Hepatocyte (in vitro differentiated cells): ENCODE measurements at regions not wholly inside any gene's neighbourhood (a gene's known extent, or its start where the extent isn't known, plus 50 kb on each side); places are given as distances from the start of the nearest gene placed in this dataset.
A peak's percentile ranks its signal among the peaks of the same experiment; 100 is the strongest.

Experiments used
- DNase-seq: peaks from one replicate; pipeline ENCODE4 v3.0.0-alpha.2; 2016; ENCODE audit warnings: low spot score
- H2AFZ ChIP-seq: fragments of 200-600 bp; sonication (generic); 2 replicates; pipeline ENCODE4 v1.6.0; 2016; ENCODE audit warnings: antibody characterized with exemption, mild to moderate bottlenecking
- H3K27ac ChIP-seq: fragments of 200-600 bp; sonication (generic); 2 replicates; pipeline ENCODE4 v1.5.1; 2016; ENCODE audit warnings: mild to moderate bottlenecking
- H3K27me3 ChIP-seq: fragments of 200-600 bp; sonication (generic); 2 replicates; pipeline ENCODE4 v1.6.1; 2016
- H3K36me3 ChIP-seq: fragments of 200-600 bp; sonication (generic); replicated peaks from 2 replicates; pipeline ENCODE4 v1.5.1; 2016; ENCODE audit warnings: low read depth; ENCODE audit not compliant: insufficient read depth
- H3K4me1 ChIP-seq: fragments of 200-600 bp; sonication (generic); 2 replicates; pipeline ENCODE4 v1.5.1; 2016; ENCODE audit warnings: mild to moderate bottlenecking, moderate library complexity; ENCODE audit not compliant: insufficient read depth
- H3K4me2 ChIP-seq: fragments of 200-600 bp; sonication (generic); 2 replicates; pipeline ENCODE4 v1.6.0; 2016
- H3K4me3 ChIP-seq: fragments of 200-600 bp; sonication (generic); 2 replicates; pipeline ENCODE4 v1.5.1; 2016; ENCODE audit warnings: mild to moderate bottlenecking
- H3K79me2 ChIP-seq: fragments of 200-600 bp; sonication (generic); 2 replicates; pipeline ENCODE4 v1.6.0; 2017; ENCODE audit warnings: mild to moderate bottlenecking
- H3K9me2 ChIP-seq: fragments of 200-600 bp; sonication (generic); replicated peaks from 2 replicates; pipeline ENCODE4 v1.6.0; 2017; ENCODE audit warnings: mild to moderate bottlenecking; ENCODE audit not compliant: insufficient read depth
- H3K9me3 ChIP-seq: fragments of 200-600 bp; sonication (generic); 2 replicates; pipeline ENCODE4 v1.5.1; 2016; ENCODE audit warnings: low read depth, mild to moderate bottlenecking
- H4K20me1 ChIP-seq: fragments of 200-600 bp; sonication (generic); 2 replicates; pipeline ENCODE4 v1.6.0; 2016; ENCODE audit warnings: mild to moderate bottlenecking; ENCODE audit not compliant: insufficient read depth, poor library complexity, severe bottlenecking
- CTCF ChIP-seq: fragments of 200-600 bp; sonication (generic); IDR thresholded peaks from 2 replicates; pipeline ENCODE4 v1.5.1; 2016; ENCODE audit warnings: antibody characterized with exemption, mild to moderate bottlenecking; ENCODE audit not compliant: poor library complexity
- EZH2 ChIP-seq: fragments of 200-600 bp; sonication (generic); IDR thresholded peaks from 2 replicates; pipeline ENCODE4 v1.6.1; 2016; ENCODE audit warnings: antibody characterized with exemption, mild to moderate bottlenecking, borderline replicate concordance
- EZH2phosphoT487 ChIP-seq: fragments of 200-600 bp; sonication (generic); IDR thresholded peaks from one replicate; pipeline ENCODE4 v1.6.1; 2018; ENCODE audit warnings: antibody characterized with exemption, mild to moderate bottlenecking, low read depth, moderate library complexity; ENCODE audit not compliant: unreplicated experiment, severe bottlenecking
- WGBS: methylation state at CpG from one replicate; pipeline ENCODE4 v1.1.6; 2016; ENCODE audit warnings: low lambda C conversion rate; ENCODE audit errors: missing lambda C conversion rate; 5-methylcytosine and 5-hydroxymethylcytosine counted together

DNA sequence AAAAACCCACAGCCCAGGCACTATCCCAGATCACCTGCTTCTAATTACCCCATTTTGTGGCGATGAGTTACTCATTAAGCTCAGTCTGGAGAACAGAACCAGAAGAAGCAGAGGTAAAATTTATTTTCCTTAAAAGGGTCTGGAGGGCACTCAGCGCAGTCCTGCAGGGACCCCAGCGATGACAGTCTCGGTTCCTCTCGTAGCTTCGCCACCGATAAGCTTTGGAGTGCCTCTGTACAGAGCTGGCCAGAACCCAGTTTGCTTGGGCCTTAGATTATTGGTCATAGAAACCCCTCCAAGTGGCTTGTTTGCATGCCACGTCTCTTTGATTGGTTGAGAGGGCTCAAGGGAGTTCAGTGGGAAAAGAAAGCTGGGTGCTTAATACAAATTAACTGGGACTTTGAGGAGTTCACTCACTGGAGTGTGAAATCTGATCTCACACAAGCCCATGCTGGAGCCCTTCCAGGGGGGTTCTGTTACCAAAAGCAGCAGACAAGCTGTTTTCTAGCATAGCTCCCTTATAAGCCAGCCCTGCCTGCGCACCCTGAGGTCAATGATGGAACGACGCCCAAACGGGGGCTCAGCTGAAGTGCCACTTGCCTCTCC is 158.5 kb upstream of the ARID1B start:
- Histone ChIP-seq H3K9me3 (no peaks in the 10 kb centered on the region), H3K36me3 (no peaks in the 10 kb centered on the region), H2AFZ (no peak overlapping the region), H3K27ac (no peak overlapping the region), H3K4me2 (peak overlapping the region; percentile 4), H3K9me2 (no peaks in the 10 kb centered on the region), H3K4me3 (no peak overlapping the region), H3K79me2 (no peaks in the 10 kb centered on the region), H4K20me1 (no peaks in the 10 kb centered on the region), H3K4me1 (no peaks in the 10 kb centered on the region), H3K27me3 (no peaks in the 10 kb centered on the region)
- no peak for TF ChIP-seq EZH2
- TF ChIP-seq CTCF: no peak
- no peak for TF ChIP-seq EZH2phosphoT487
- no peak for DNase-seq
- WGBS: 67% methylated on average over 12 of the region's 12 CpGs

- no peaks in the 10 kb centered on the region for H3K79me2 ChIP-seq
- H3K27ac ChIP-seq: no peak overlapping the region
- no peak for DNase-seq
- H3K9me2 ChIP-seq: no peaks in the 10 kb centered on the region
- no peaks in the 10 kb centered on the region for H4K20me1 ChIP-seq
- no peak for TF ChIP-seq CTCF
- no peak for TF ChIP-seq EZH2
- TF ChIP-seq EZH2phosphoT487: no peak
- no peaks in the 10 kb centered on the region for H3K4me1 ChIP-seq
- H3K4me2 ChIP-seq: no peak overlapping the region
- H3K36me3 ChIP-seq: no peaks in the 10 kb centered on the region
- H3K4me3 ChIP-seq: no peak overlapping the region
- H3K27me3 ChIP-seq: no peaks in the 10 kb centered on the region
- no peak overlapping the region for H2AFZ ChIP-seq
- 82% methylated on average over 3 of the region's 3 CpGs for WGBS
- no peaks in the 10 kb centered on the region for H3K9me3 ChIP-seq
Observed at GRCh38 chr6:156617941-156618340, 159.2 kb upstream of the ARID1B start.

DNA sequence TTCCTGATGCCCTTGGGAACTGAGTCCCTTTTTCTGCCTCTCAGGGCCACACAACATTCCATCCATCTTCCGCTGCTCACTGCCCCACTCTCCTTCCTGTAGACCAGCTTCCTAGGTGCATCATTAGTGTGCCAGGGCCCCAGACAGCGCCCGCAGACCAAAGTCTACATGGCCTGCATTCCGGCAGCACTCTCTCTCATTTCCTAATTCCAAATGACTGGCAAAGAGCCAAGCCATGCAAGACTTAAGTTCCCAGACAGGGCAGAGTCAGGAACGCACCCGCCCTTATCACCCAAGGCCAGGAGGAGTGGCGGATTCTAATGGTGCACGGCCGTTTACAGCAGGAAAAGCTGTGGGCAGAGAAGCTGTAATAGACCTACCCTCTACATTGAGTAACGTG is 159.8 kb upstream of the ARID1B start:
- Histone ChIP-seq H4K20me1 (no peaks in the 10 kb centered on the region), H3K9me2 (no peaks in the 10 kb centered on the region), H3K79me2 (no peaks in the 10 kb centered on the region), H3K27ac (no peak overlapping the region), H2AFZ (no peak overlapping the region), H3K9me3 (no peaks in the 10 kb centered on the region), H3K27me3 (no peaks in the 10 kb centered on the region), H3K4me2 (no peak overlapping the region), H3K36me3 (no peaks in the 10 kb centered on the region), H3K4me1 (no peaks in the 10 kb centered on the region), H3K4me3 (no peak overlapping the region)
- TF ChIP-seq CTCF: no peak
- TF ChIP-seq EZH2phosphoT487: no peak
- TF ChIP-seq EZH2: no peak
- 57% methylated on average over 10 of the region's 10 CpGs for WGBS
- peak; percentile 72 for DNase-seq

DNA sequence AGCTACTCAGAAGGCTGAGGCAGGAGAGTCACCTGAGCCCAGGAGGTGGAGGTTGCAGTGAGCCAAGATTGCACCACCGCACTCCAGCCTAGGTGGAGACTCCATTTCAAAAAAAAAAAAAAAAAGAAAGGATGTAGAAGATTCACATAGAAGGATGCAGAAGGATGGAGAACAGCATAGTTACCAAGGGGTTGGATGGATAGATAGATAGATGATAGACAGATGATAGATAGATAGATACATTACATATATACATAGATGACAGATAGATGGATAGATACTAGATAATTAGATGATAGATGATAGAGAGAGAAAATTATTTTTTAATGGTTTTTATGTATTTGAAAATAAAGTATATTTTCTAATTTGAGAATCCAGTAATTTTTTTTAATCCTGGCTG is 160.7 kb upstream of the ARID1B start:
- no peak for DNase-seq
- Histone ChIP-seq H3K4me2 (no peak overlapping the region), H3K9me2 (no peaks in the 10 kb centered on the region), H3K27ac (no peak overlapping the region), H4K20me1 (no peaks in the 10 kb centered on the region), H2AFZ (no peak overlapping the region), H3K36me3 (no peaks in the 10 kb centered on the region), H3K4me3 (no peak overlapping the region), H3K9me3 (no peaks in the 10 kb centered on the region), H3K4me1 (no peaks in the 10 kb centered on the region), H3K27me3 (no peaks in the 10 kb centered on the region), H3K79me2 (no peaks in the 10 kb centered on the region)
- 100% methylated on average over 1 of the region's 1 CpG for WGBS
- TF ChIP-seq EZH2phosphoT487: no peak
- TF ChIP-seq EZH2: no peak
- TF ChIP-seq CTCF: no peak
